ENCODE measurements at regions not wholly inside any gene's neighbourhood (a gene's known extent, or its start where the extent isn't known, plus 50 kb on each side); places are given as distances from the start of the nearest gene placed in this dataset.

DNA sequence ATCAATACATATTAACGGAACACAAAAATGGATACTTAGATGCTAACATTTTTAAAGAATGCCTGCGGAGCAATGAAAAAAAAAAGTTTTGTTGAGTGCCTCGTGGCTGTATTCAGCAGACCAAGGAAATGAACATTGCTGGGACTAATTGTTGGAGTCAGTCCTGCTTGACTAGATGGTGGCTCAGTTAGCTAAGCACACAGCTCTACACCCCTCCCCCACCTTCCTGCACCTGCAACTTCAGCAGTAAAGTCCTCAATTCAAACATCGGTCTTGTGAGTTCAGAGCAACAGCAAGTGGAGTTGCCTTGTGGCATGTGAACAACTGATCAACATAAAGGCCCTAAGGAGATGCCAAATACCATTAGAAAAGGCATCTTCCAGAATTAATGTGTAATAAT, 326.0 kb upstream of the NPSR1 start:
- TF ChIP-seq RAD21 (IDR thresholded peaks at IDR 0.05; ENCODE audit: low read length), result no peak
- TF ChIP-seq NFE2L2 (IDR thresholded peaks at IDR 0.05; ENCODE audit: low read depth, low read length), result no peak
- no peak for TF ChIP-seq USF2 (IDR thresholded peaks at IDR 0.05; ENCODE audit: low read depth, low read length)
- no peak for TF ChIP-seq MAFK (IDR thresholded peaks at IDR 0.05; ENCODE audit: low read depth, low read length)
- TF ChIP-seq SMC3 (IDR thresholded peaks at IDR 0.05; ENCODE audit: low read depth, low read length), result no peak
- no peaks in the 10 kb centered on the region for H3K9me3 ChIP-seq (ENCODE audit: control insufficient read depth, insufficient read depth, low read length)
- no peak overlapping the region for H3K18ac ChIP-seq (ENCODE audit: low read depth, low read length)
- H2AK5ac ChIP-seq (ENCODE audit: low read depth, low read length), result no peak overlapping the region
- no TSS peak for BruUV-seq (replicated peaks)
- POLR2A ChIA-PET (ENCODE audit: unreplicated experiment), result no interaction called here
- no peak overlapping the region for H2BK15ac ChIP-seq (ENCODE audit: low read depth, low read length)
- H3K56ac ChIP-seq (ENCODE audit: extremely low read depth, insufficient read depth, low read length), result no peak overlapping the region
- H3K27ac ChIP-seq (ENCODE audit: insufficient read depth, low read length), result no peak overlapping the region
- no peak for DNase-seq
- H3K23ac ChIP-seq (ENCODE audit: low read depth, low read length), result no peak overlapping the region
- H4K91ac ChIP-seq (ENCODE audit: insufficient read depth, low read depth, low read length), result no peak overlapping the region
- H3K4me3 ChIP-seq (ENCODE audit: insufficient read depth, low read depth, low read length), result no peak overlapping the region
- H2BK5ac ChIP-seq (ENCODE audit: low read depth, low read length, poor library complexity, severe bottlenecking), result no peak overlapping the region
- H2AFZ ChIP-seq (replicated peaks; ENCODE audit: low read length, poor library complexity), result no peak overlapping the region
- 100% methylated on average over 2 of the region's 4 CpGs; no CpG with 5 or more reads in 1 of the 2 experiments for WGBS, 2 experiments (ENCODE audit: extremely low coverage in 2 of 2, insufficient read length in 1 of 2)
- H3K14ac ChIP-seq (replicated peaks; ENCODE audit: low read depth, low read length), result no peak overlapping the region
- H3K79me1 ChIP-seq (ENCODE audit: low read depth in 1 of 2, low read length in 2 of 2), result no peaks in the 10 kb centered on the region
- no peak overlapping the region for H2AK9ac ChIP-seq (replicated peaks; ENCODE audit: low read depth, low read length, poor library complexity)
- H4K5ac ChIP-seq (ENCODE audit: low read depth, low read length), result no peak overlapping the region
- H3K9me1 ChIP-seq (ENCODE audit: insufficient read depth, low read length), result no peaks in the 10 kb centered on the region
- H3K4ac ChIP-seq (ENCODE audit: low read depth, low read length), result no peak overlapping the region
- CTCF ChIA-PET, result no interaction called here
- H3K4me2 ChIP-seq (ENCODE audit: low read depth, low read length), result no peak overlapping the region
- H3K9ac ChIP-seq (ENCODE audit: low read depth, low read length), result no peak overlapping the region
- H3K4me1 ChIP-seq (ENCODE audit: control insufficient read depth, insufficient read depth, low read length), result no peaks in the 10 kb centered on the region
- no peak overlapping the region for H2BK120ac ChIP-seq (ENCODE audit: low read depth, low read length)
- H3K27me3 ChIP-seq (ENCODE audit: control insufficient read depth, insufficient read depth, low read length), result peaks cover 5% of the 10 kb centered on the region
- no peaks in the 10 kb centered on the region for H3K36me3 ChIP-seq (ENCODE audit: control insufficient read depth, insufficient read depth, low read length)
- no peak overlapping the region for H4K8ac ChIP-seq (ENCODE audit: low read depth in 2 of 2, low read length in 2 of 2)
- in situ Hi-C loops (cut with MboI; ENCODE audit: low sequenced_read_pairs), result no loop called here
- H2BK20ac ChIP-seq (ENCODE audit: low read depth, low read length), result no peak overlapping the region
- ATAC-seq (ENCODE audit: low read depth), result no peak
- no peaks in the 10 kb centered on the region for H4K20me1 ChIP-seq (ENCODE audit: insufficient read depth, low read length)
- dilution Hi-C loops (cut with HindIII; ENCODE audit: low sequenced_read_pairs, unreplicated experiment), result no loop called here
- intact Hi-C loops (cut with micrococcal nuclease), result loop anchor here (10.0 kb wide), 1 partner anchor 273 kb away; no protein-coding TSS in a partner anchor

Measured in IMR-90 (cell line).